Ishikawa (cell line): ENCODE measurements at regions not wholly inside any gene's neighbourhood (a gene's known extent, or its start where the extent isn't known, plus 50 kb on each side); places are given as distances from the start of the nearest gene placed in this dataset.

Source experiments
- EP300 ChIP-seq: IDR thresholded peaks from 2 replicates; pipeline ENCODE4 v1.6.1; 2012; ENCODE audit warnings: borderline replicate concordance
- MAX ChIP-seq: IDR thresholded peaks from 2 replicates; pipeline ENCODE4 v1.6.1; 2012
- RAD21 ChIP-seq: IDR thresholded peaks from 2 replicates; pipeline ENCODE4 v1.6.1; 2012; ENCODE audit warnings: low read depth
- TAF1 ChIP-seq: IDR thresholded peaks from 2 replicates; pipeline ENCODE4 v1.6.1; 2012; ENCODE audit warnings: low read depth, mild to moderate bottlenecking
- TCF12 ChIP-seq: IDR thresholded peaks from 2 replicates; pipeline ENCODE4 v1.6.1; 2012; ENCODE audit warnings: low read depth
- TEAD4 ChIP-seq: IDR thresholded peaks from 2 replicates; pipeline ENCODE4 v1.6.1; 2012
- TF ChIP-seq, protein P1 (sequence below): IDR thresholded peaks from 2 replicates; pipeline ENCODE4 v1.6.1; 2012

GRCh38 chr12:87439990-87440827, 589.0 kb downstream of the C12orf50 start:
- 0 out of 2 replicates have a peak, but pooled peaks have one; percentile 32 for TF ChIP-seq MAX
- TF ChIP-seq EP300: peak; percentile 54; the same call in 1 of the 2 replicates
- TF ChIP-seq TCF12: peak; percentile 53
- TF ChIP-seq, protein P1, sequence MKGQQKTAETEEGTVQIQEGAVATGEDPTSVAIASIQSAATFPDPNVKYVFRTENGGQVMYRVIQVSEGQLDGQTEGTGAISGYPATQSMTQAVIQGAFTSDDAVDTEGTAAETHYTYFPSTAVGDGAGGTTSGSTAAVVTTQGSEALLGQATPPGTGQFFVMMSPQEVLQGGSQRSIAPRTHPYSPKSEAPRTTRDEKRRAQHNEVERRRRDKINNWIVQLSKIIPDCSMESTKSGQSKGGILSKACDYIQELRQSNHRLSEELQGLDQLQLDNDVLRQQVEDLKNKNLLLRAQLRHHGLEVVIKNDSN: 0 out of 2 replicates have a peak, but pooled peaks have one; percentile 7
- TF ChIP-seq TEAD4: no peak
- TF ChIP-seq RAD21: no peak
- no peak for TF ChIP-seq TAF1
